ENCODE measurements at regions not wholly inside any gene's neighbourhood (a gene's known extent, or its start where the extent isn't known, plus 50 kb on each side); places are given as distances from the start of the nearest gene placed in this dataset.

GRCh38 chr2:22810602-22811001, 574.4 kb upstream of the KLHL29 start:
- no peak for DNase-seq

GRCh38 chr2:22812065-22812680, 572.8 kb upstream of the KLHL29 start:
- DNase-seq, result no peak

GRCh38 chr2:22817197-22817596, 567.8 kb upstream of the KLHL29 start:
- no peak for DNase-seq

GRCh38 chr2:22821458-22821857, 563.5 kb upstream of the KLHL29 start:
- DNase-seq, result no peak

- DNase-seq, result no peak
These were observed 562.1 kb upstream of the KLHL29 start for GRCh38 chr2:22822835-22823234.

GRCh38 chr2:22824618-22825017, 560.4 kb upstream of the KLHL29 start:
- DNase-seq, result no peak

- DNase-seq, result no peak
These were observed 558.3 kb upstream of the KLHL29 start for GRCh38 chr2:22826703-22827102.

- no peak for DNase-seq
These were observed 555.2 kb upstream of the KLHL29 start for GRCh38 chr2:22829791-22830190.

- DNase-seq, result no peak
These were observed 552.8 kb upstream of the KLHL29 start for GRCh38 chr2:22832196-22832595.

GRCh38 chr2:22838461-22838860, 546.5 kb upstream of the KLHL29 start:
- no peak for DNase-seq

- DNase-seq, result no peak
These were observed 542.6 kb upstream of the KLHL29 start for GRCh38 chr2:22842205-22842869.

GRCh38 chr2:22843919-22844537, 541.0 kb upstream of the KLHL29 start:
- DNase-seq, result no peak

- DNase-seq, result no peak
These were observed 534.7 kb upstream of the KLHL29 start for GRCh38 chr2:22850310-22850709.

GRCh38 chr2:22854588-22854987, 530.4 kb upstream of the KLHL29 start:
- DNase-seq, result no peak

- DNase-seq, result no peak
These were observed 529.9 kb upstream of the KLHL29 start for GRCh38 chr2:22855081-22855480.

- no peak for DNase-seq
These were observed 529.2 kb upstream of the KLHL29 start for GRCh38 chr2:22855761-22856184.

- DNase-seq, result no peak
These were observed 517.0 kb upstream of the KLHL29 start for GRCh38 chr2:22867973-22868372.

- no peak for DNase-seq
These were observed 506.9 kb upstream of the KLHL29 start for GRCh38 chr2:22878121-22878520.

- no peak for DNase-seq
These were observed 505.7 kb upstream of the KLHL29 start for GRCh38 chr2:22879009-22879863.

GRCh38 chr2:22880161-22880560, 504.8 kb upstream of the KLHL29 start:
- DNase-seq, result no peak

- no peak for DNase-seq
These were observed 503.0 kb upstream of the KLHL29 start for GRCh38 chr2:22882011-22882410.

- no peak for DNase-seq
These were observed 502.3 kb upstream of the KLHL29 start for GRCh38 chr2:22882643-22883042.

- DNase-seq, result no peak
These were observed 501.9 kb upstream of the KLHL29 start for GRCh38 chr2:22883054-22883453.

- no peak for DNase-seq
These were observed 499.7 kb upstream of the KLHL29 start for GRCh38 chr2:22885245-22885644.

Measured in NCI-H2107 (cell line).